PC-3 (cell line): ENCODE measurements at regions not wholly inside any gene's neighbourhood (a gene's known extent, or its start where the extent isn't known, plus 50 kb on each side); places are given as distances from the start of the nearest gene placed in this dataset.

ENCODE experiments used
- ATAC-seq: fragments of 200-7000 bp; cut with Tn5 transposase; 2 replicates; pipeline ENCODE4 v1.9.1; 2020; ENCODE audit warnings: mild to moderate bottlenecking, moderate library complexity
- BruUV-seq: library from RNA; stranded (reverse); fragments of 400-500 nt; replicated peaks from 2 replicates; lab custom pipeline; 2021; lab: Mats Ljungman, UMichigan
- CTCF ChIA-PET: fragments of 300-600 bp; sonication (Branson Sonifier 250); formaldehyde crosslinking; loops from one replicate; lab custom pipeline; 2022; ENCODE audit warnings: antibody characterized with exemption; lab: Charles Lee
- POLR2A ChIA-PET: fragments of 300-600 bp; sonication (Branson Sonifier 250); formaldehyde crosslinking; loops from one replicate; lab custom pipeline; 2022; ENCODE audit warnings: antibody characterized with exemption; ENCODE audit not compliant: unreplicated experiment; lab: Charles Lee
- DNase-seq: peaks from one replicate; pipeline ENCODE4 v3.0.0-alpha.2; 2015
- H2AFZ ChIP-seq: fragments of 300-600 bp; sonication (generic); 2 replicates; pipeline ENCODE4 v1.6.0; 2016; ENCODE audit warnings: antibody characterized with exemption, low read length
- H3F3A ChIP-seq: fragments of 300-600 bp; sonication (generic); one replicate; pipeline ENCODE4 v1.6.0; 2017; ENCODE audit warnings: antibody characterized with exemption, low read length, control low read depth, mild to moderate bottlenecking; ENCODE audit not compliant: unreplicated experiment
- H3K27ac ChIP-seq: fragments of 300-600 bp; sonication (generic); 2 replicates; pipeline ENCODE4 v1.5.1; 2016; ENCODE audit warnings: mild to moderate bottlenecking, low read length
- H3K27me3 ChIP-seq: fragments of 300-600 bp; sonication (generic); 2 replicates; pipeline ENCODE4 v1.6.1; 2016; ENCODE audit warnings: low read length, mixed read lengths
- H3K36me3 ChIP-seq: fragments of 300-600 bp; sonication (generic); 2 replicates; pipeline ENCODE4 v1.6.1; 2016; ENCODE audit warnings: low read depth, mixed run types, low read length, mixed read lengths
- H3K4me1 ChIP-seq: fragments of 300-600 bp; sonication (generic); 2 replicates; pipeline ENCODE4 v1.5.1; 2016; ENCODE audit warnings: low read length; ENCODE audit not compliant: insufficient read depth
- H3K4me2 ChIP-seq: fragments of 300-600 bp; sonication (generic); 2 replicates; pipeline ENCODE4 v1.6.0; 2016; ENCODE audit warnings: low read length
- H3K4me3 ChIP-seq: fragments of 300-600 bp; sonication (generic); 2 replicates; pipeline ENCODE4 v1.5.1; 2016; ENCODE audit warnings: mild to moderate bottlenecking, low read length, mixed read lengths
- H3K79me2 ChIP-seq: fragments of 300-600 bp; sonication (generic); 2 replicates; pipeline ENCODE4 v1.6.1; 2017; ENCODE audit warnings: low read length, mixed read lengths
- H3K9ac ChIP-seq: fragments of 300-600 bp; sonication (generic); 2 replicates; pipeline ENCODE4 v1.6.0; 2016; ENCODE audit warnings: mild to moderate bottlenecking, low read length
- H3K9me2 ChIP-seq: fragments of 300-600 bp; sonication (generic); replicated peaks from 2 replicates; pipeline ENCODE4 v1.6.1; 2016; ENCODE audit warnings: mixed run types, low read length, mixed read lengths
- H3K9me3 ChIP-seq: fragments of 300-600 bp; sonication (generic); 2 replicates; pipeline ENCODE4 v1.6.1; 2016; ENCODE audit warnings: low read length, mixed read lengths
- H4K20me1 ChIP-seq: fragments of 300-600 bp; sonication (generic); 2 replicates; pipeline ENCODE4 v1.6.1; 2016; ENCODE audit warnings: low read length, mixed read lengths
- EZH2 ChIP-seq: fragments of 300-600 bp; sonication (generic); IDR thresholded peaks from one replicate; pipeline ENCODE4 v1.6.1; 2017; ENCODE audit warnings: antibody characterized with exemption, mild to moderate bottlenecking, low read length; ENCODE audit not compliant: unreplicated experiment
- EZH2phosphoT487 ChIP-seq: fragments of 300-600 bp; sonication (generic); IDR thresholded peaks from 2 replicates; pipeline ENCODE4 v1.6.1; 2018; ENCODE audit warnings: mild to moderate bottlenecking, antibody characterized with exemption, low read length, borderline replicate concordance
- intact Hi-C: fragments of 100-400 bp; cut with micrococcal nuclease; formaldehyde crosslinking; loops from 2 replicates; pipeline ENCODE4 v1.9.0; 2023
- TF ChIP-seq, protein P1 (sequence below): fragments of 300-600 bp; sonication (generic); conservative IDR thresholded peaks from 2 replicates; pipeline ENCODE4 v1.5.1; 2017; ENCODE audit warnings: antibody characterized with exemption, low read depth, mild to moderate bottlenecking, low read length

DNA sequence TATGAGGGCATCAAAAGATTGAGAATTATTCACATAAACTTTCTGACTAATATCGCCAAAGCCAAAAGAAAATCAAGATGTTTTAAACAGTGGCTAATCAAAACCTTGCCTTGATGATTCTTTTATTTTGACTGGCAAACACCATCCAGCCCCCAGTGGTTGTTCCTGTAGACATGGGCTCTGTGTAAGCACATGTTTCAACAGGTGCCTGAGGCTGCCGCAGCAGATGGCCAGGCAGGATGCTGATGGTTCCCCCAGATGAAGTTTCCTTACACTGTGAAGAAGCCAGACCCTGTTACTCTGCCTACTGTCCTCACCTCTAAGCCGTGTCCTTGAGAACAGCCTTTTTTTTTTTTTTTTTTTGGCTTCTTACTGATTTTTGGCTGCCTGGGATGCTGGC is 146.5 kb downstream of the RAB11FIP2 start:
- H3K4me1 ChIP-seq, result no peaks in the 10 kb centered on the region
- no peaks in the 10 kb centered on the region for H3K79me2 ChIP-seq
- H3K4me3 ChIP-seq, result no peak overlapping the region
- H3K9me3 ChIP-seq, result no peaks in the 10 kb centered on the region
- no peaks in the 10 kb centered on the region for H3K9me2 ChIP-seq
- no peak overlapping the region for H3K4me2 ChIP-seq
- DNase-seq (no peak), ATAC-seq (no peak)
- ChIA-PET CTCF (no interaction called here), POLR2A (no interaction called here)
- TF ChIP-seq, protein P1, sequence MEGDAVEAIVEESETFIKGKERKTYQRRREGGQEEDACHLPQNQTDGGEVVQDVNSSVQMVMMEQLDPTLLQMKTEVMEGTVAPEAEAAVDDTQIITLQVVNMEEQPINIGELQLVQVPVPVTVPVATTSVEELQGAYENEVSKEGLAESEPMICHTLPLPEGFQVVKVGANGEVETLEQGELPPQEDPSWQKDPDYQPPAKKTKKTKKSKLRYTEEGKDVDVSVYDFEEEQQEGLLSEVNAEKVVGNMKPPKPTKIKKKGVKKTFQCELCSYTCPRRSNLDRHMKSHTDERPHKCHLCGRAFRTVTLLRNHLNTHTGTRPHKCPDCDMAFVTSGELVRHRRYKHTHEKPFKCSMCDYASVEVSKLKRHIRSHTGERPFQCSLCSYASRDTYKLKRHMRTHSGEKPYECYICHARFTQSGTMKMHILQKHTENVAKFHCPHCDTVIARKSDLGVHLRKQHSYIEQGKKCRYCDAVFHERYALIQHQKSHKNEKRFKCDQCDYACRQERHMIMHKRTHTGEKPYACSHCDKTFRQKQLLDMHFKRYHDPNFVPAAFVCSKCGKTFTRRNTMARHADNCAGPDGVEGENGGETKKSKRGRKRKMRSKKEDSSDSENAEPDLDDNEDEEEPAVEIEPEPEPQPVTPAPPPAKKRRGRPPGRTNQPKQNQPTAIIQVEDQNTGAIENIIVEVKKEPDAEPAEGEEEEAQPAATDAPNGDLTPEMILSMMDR, result no peak
- TF ChIP-seq EZH2phosphoT487 (no peak), EZH2 (no peak)
- H2AFZ ChIP-seq, result no peak overlapping the region
- H3K27ac ChIP-seq, result no peak overlapping the region
- H4K20me1 ChIP-seq, result no peaks in the 10 kb centered on the region
- no peak overlapping the region for H3K9ac ChIP-seq
- peaks cover 37% of the 10 kb centered on the region for H3K27me3 ChIP-seq
- intact Hi-C loops, result no loop called here
- H3F3A ChIP-seq, result no peaks in the 10 kb centered on the region
- no TSS peak for BruUV-seq
- H3K36me3 ChIP-seq, result no peaks in the 10 kb centered on the region

DNA sequence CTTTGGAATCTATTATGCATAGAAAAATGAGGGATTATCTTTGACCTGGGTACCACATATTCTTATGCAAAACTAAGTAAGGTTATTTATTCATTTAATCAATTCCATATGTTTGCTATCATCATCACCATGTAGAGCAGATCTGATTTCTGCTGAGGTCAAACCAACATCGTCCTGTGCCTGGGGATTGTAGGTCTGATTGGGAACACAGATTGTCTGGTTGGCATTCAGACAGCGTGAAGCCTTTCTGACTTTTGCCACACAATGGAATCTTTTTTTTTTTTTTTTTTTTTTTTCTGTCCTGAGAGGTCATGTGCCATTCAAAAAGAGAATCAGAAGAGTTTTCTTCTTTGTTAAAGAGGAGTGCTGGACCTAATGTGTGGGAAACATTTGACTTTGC is 142.9 kb downstream of the RAB11FIP2 start:
- POLR2A ChIA-PET, result interaction anchor here (0.6 kb wide), 1 partner anchor 8 kb away, joined by 5 read pairs; no protein-coding TSS in a partner anchor

DNA sequence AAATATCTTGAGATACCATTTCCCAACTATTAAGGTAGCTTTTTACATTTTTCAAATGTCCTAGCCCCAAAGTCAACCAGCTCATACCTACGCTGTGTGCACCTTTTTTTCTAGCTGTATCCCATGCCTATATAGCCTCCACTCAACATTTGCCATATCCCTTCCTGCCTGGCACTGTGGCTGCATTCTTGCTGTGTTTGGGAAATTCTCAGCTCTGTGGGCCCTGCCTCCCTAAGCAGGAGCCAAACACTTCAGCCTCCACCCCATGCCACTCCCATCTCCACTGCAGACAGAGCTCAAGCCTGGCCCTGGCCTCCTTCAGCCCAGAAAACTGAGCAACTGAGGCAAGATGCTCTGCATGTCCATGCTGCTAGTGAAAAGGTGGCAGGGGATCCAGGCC is 141.3 kb downstream of the RAB11FIP2 start:
- H3K27ac ChIP-seq, result no peak overlapping the region
- no peaks in the 10 kb centered on the region for H4K20me1 ChIP-seq
- intact Hi-C loops, result no loop called here
- H3K27me3 ChIP-seq, result peaks cover 75% of the 10 kb centered on the region
- no peaks in the 10 kb centered on the region for H3K9me2 ChIP-seq
- ChIA-PET CTCF (no interaction called here), POLR2A (no interaction called here)
- no peaks in the 10 kb centered on the region for H3K9me3 ChIP-seq
- H2AFZ ChIP-seq, result no peak overlapping the region
- H3K36me3 ChIP-seq, result no peaks in the 10 kb centered on the region
- BruUV-seq, result no TSS peak
- no peaks in the 10 kb centered on the region for H3K4me1 ChIP-seq
- no peak overlapping the region for H3K4me3 ChIP-seq
- no peaks in the 10 kb centered on the region for H3K79me2 ChIP-seq
- no peak for DNase-seq
- no peak for TF ChIP-seq EZH2
- TF ChIP-seq EZH2phosphoT487, result no peak
- TF ChIP-seq, protein P1, result no peak
- H3K4me2 ChIP-seq, result no peak overlapping the region
- no peak overlapping the region for H3K9ac ChIP-seq
- no peaks in the 10 kb centered on the region for H3F3A ChIP-seq
- no peak for ATAC-seq

More for the DNA sequence above, 142.9 kb downstream of the RAB11FIP2 start:
- H3F3A ChIP-seq, result no peaks in the 10 kb centered on the region
- H3K9ac ChIP-seq, result no peak overlapping the region
- no peaks in the 10 kb centered on the region for H3K9me3 ChIP-seq
- H3K79me2 ChIP-seq, result no peaks in the 10 kb centered on the region
- H3K27ac ChIP-seq, result no peak overlapping the region
- no TSS peak for BruUV-seq
- no peak overlapping the region for H3K4me3 ChIP-seq
- H3K4me2 ChIP-seq, result no peak overlapping the region
- DNase-seq, result no peak
- TF ChIP-seq EZH2phosphoT487 (no peak), EZH2 (no peak)
- TF ChIP-seq, protein P1, result no peak
- no peaks in the 10 kb centered on the region for H3K4me1 ChIP-seq
- no peaks in the 10 kb centered on the region for H3K9me2 ChIP-seq
- ATAC-seq, result no peak
- intact Hi-C loops, result no loop called here
- H4K20me1 ChIP-seq, result no peaks in the 10 kb centered on the region
- no peak overlapping the region for H2AFZ ChIP-seq
- CTCF ChIA-PET, result no interaction called here
- H3K36me3 ChIP-seq, result no peaks in the 10 kb centered on the region
- H3K27me3 ChIP-seq, result peaks cover 65% of the 10 kb centered on the region
